GM12878 (cell line): ENCODE measurements at regions not wholly inside any gene's neighbourhood (a gene's known extent, or its start where the extent isn't known, plus 50 kb on each side); places are given as distances from the start of the nearest gene placed in this dataset.

Experiments
- CHD2 ChIP-seq: IDR thresholded peaks from 2 replicates; pipeline ENCODE4 v1.6.1; 2011; ENCODE audit warnings: low read depth, low read length, improper control_type of control experiment, borderline replicate concordance
- CTCF ChIP-seq, 3 experiments: IDR thresholded peaks in 2 of 3; conservative IDR thresholded peaks in 1 of 3; 2 replicates each; pipeline ENCODE4 v1.5.1; 2011; ENCODE audit warnings: low read depth in 3 of 3, low read length in 3 of 3, mild to moderate bottlenecking in 3 of 3, control low read depth in 2 of 3, moderate library complexity in 2 of 3, inconsistent platforms in 1 of 3, mixed read lengths in 1 of 3; ENCODE audit not compliant: control insufficient read depth in 2 of 3, insufficient read depth in 1 of 3; ENCODE audit errors: extremely low read depth in 1 of 3
- EP300 ChIP-seq, 2 experiments: fragments of 150-350 bp in 1 of 2; IDR thresholded peaks; 2 replicates each; pipeline ENCODE4 v1.6.1; 2011 to 2012; ENCODE audit warnings: low read depth in 2 of 2, low read length in 2 of 2, borderline replicate concordance in 1 of 2, improper control_type of control experiment in 1 of 2, inconsistent platforms in 1 of 2; ENCODE audit not compliant: control insufficient read depth in 1 of 2
- EZH2 ChIP-seq: IDR thresholded peaks from 2 replicates; pipeline ENCODE4 v1.6.1; 2012; ENCODE audit warnings: low read depth, mild to moderate bottlenecking, control low read depth, inconsistent platforms, low read length, borderline replicate concordance; ENCODE audit not compliant: control insufficient read depth
- HSF1 ChIP-seq: fragments of 150-350 bp; IDR thresholded peaks from 2 replicates; pipeline ENCODE4 v1.6.1; 2014; ENCODE audit warnings: mild to moderate bottlenecking, low read depth, low read length
- KLF5 ChIP-seq: fragments of 450-650 bp; IDR thresholded peaks from 2 replicates; pipeline ENCODE4 v1.6.1; 2014; ENCODE audit warnings: mild to moderate bottlenecking; ENCODE audit not compliant: partially characterized antibody
- PAX5 ChIP-seq: IDR thresholded peaks from 2 replicates; pipeline ENCODE4 v1.6.1; 2011; ENCODE audit warnings: low read depth, low read length, borderline replicate concordance
- POLR2A ChIP-seq: IDR thresholded peaks from 2 replicates; pipeline ENCODE4 v1.6.1; 2011; ENCODE audit warnings: low read depth, mild to moderate bottlenecking, low read length
- SP1 ChIP-seq: IDR thresholded peaks from one replicate; pipeline ENCODE4 v1.6.1; 2011; ENCODE audit warnings: low read depth, low read length
- ZNF24 ChIP-seq: fragments of 450-650 bp; IDR thresholded peaks from 2 replicates; pipeline ENCODE4 v1.6.1; 2017; ENCODE audit warnings: antibody characterized with exemption, mild to moderate bottlenecking

- TF ChIP-seq HSF1 (no peak), CTCF (IDR thresholded peaks at IDR 0.05 in 2 of 3, conservative IDR thresholded peaks at IDR 0.05 in 1 of 3; ENCODE audit: control insufficient read depth in 2 of 3, extremely low read depth in 1 of 3, insufficient read depth in 1 of 3, low read depth in 3 of 3, low read length in 3 of 3) (no peak), ZNF24 (no peak), EZH2 (no peak), PAX5 (no peak), SP1 (no peak), EP300 (IDR thresholded peaks at IDR 0.05; ENCODE audit: borderline replicate concordance in 1 of 2, control insufficient read depth in 1 of 2, low read depth in 2 of 2, low read length in 2 of 2) (no peak), KLF5 (no peak), CHD2 (no peak), POLR2A (no peak)
Observed at GRCh38 chr18:76685402-76685801, 137.0 kb upstream of the ZNF236 start.
